Breast epithelium (tissue), 4 donors: ENCODE measurements at regions not wholly inside any gene's neighbourhood (a gene's known extent, or its start where the extent isn't known, plus 50 kb on each side); places are given as distances from the start of the nearest gene placed in this dataset.

ENCODE experiments used
- DNase-seq, 2 donors: peaks; one replicate each; pipeline ENCODE4 v3.0.0-alpha.2; 2019; ENCODE audit warnings: low spot score in 2 of 2
- H3K27ac ChIP-seq, 2 donors: fragments of 200-600 bp; sonication (generic) in 1 of 2; one replicate each; pipeline ENCODE4 v1.5.1; 2016 to 2019; ENCODE audit warnings: mild to moderate bottlenecking in 1 of 2
- H3K27me3 ChIP-seq, 2 donors: fragments of 200-600 bp; sonication (generic) in 1 of 2; one replicate each; pipeline versions ENCODE4 v1.5.1 to v1.6.0; 2017 to 2019; ENCODE audit warnings: control low read depth in 1 of 2, mild to moderate bottlenecking in 1 of 2
- H3K36me3 ChIP-seq: fragments of 200-600 bp; one replicate; pipeline ENCODE4 v1.5.1; 2019
- H3K4me1 ChIP-seq, 2 donors: fragments of 200-600 bp; sonication (generic); one replicate each; pipeline ENCODE4 v1.5.1; 2016 to 2019; ENCODE audit warnings: control low read depth in 1 of 2
- H3K4me3 ChIP-seq, 3 donors: fragments of 200-600 bp; sonication (generic); 1 replicate in 2 of 3; 2 replicates in 1 of 3; pipeline ENCODE4 v1.5.1; 2016 to 2019; ENCODE audit warnings: mild to moderate bottlenecking in 3 of 3, moderate library complexity in 2 of 3
- H3K9me3 ChIP-seq, 2 donors: fragments of 200-600 bp; sonication (generic) in 1 of 2; one replicate each; pipeline ENCODE4 v1.5.1; 2016 to 2019; ENCODE audit warnings: control low read depth in 1 of 2
- CTCF ChIP-seq, 3 donors: fragments of 450-650 bp; IDR thresholded peaks; one replicate each; pipeline ENCODE4 v1.5.1; 2016 to 2017; ENCODE audit warnings: antibody characterized with exemption in 3 of 3, mild to moderate bottlenecking in 3 of 3, moderate library complexity in 3 of 3
- POLR2A ChIP-seq: fragments of 450-650 bp; IDR thresholded peaks from one replicate; pipeline ENCODE4 v1.6.1; 2016; ENCODE audit warnings: antibody characterized with exemption, mild to moderate bottlenecking, moderate library complexity
- POLR2AphosphoS5 ChIP-seq, 3 donors: sonication (generic); formaldehyde crosslinking; IDR thresholded peaks; one replicate each; pipeline ENCODE4 v1.6.1; 2017; ENCODE audit warnings: antibody characterized with exemption in 3 of 3
- intact Hi-C: fragments of 100-400 bp; cut with DNase I; formaldehyde crosslinking; loops from one replicate; pipeline ENCODE4 v1.15.1; 2023; ENCODE audit warnings: low total_unique reads

GRCh38 chrX:25819879-25820278 lies 318.3 kb upstream of the MAGEB18 start:
- Histone ChIP-seq H3K27me3 (no peaks in the 10 kb centered on the region), H3K4me1 (no peaks in the 10 kb centered on the region), H3K27ac (no peak overlapping the region), H3K36me3 (no peaks in the 10 kb centered on the region), H3K9me3 (no peaks in the 10 kb centered on the region), H3K4me3 (no peak overlapping the region)
- no peak for TF ChIP-seq POLR2AphosphoS5 (IDR thresholded peaks at IDR 0.05)
- no peak for TF ChIP-seq CTCF (IDR thresholded peaks at IDR 0.05)
- DNase-seq: no peak
- intact Hi-C loops: no loop called here

GRCh38 chrX:25851141-25851540 lies 287.0 kb upstream of the MAGEB18 start:
- no peak for TF ChIP-seq CTCF (IDR thresholded peaks at IDR 0.05)
- no peak for TF ChIP-seq POLR2A
- TF ChIP-seq POLR2AphosphoS5 (IDR thresholded peaks at IDR 0.05): no peak
- H3K4me3 ChIP-seq: no peak overlapping the region
- no peaks in the 10 kb centered on the region for H3K4me1 ChIP-seq
- H3K36me3 ChIP-seq: no peaks in the 10 kb centered on the region
- peaks cover 0 to 16% of the 10 kb centered on the region in 2 donors for H3K27me3 ChIP-seq
- H3K27ac ChIP-seq: no peak overlapping the region
- intact Hi-C loops: no loop called here
- DNase-seq: no peak
- no peaks in the 10 kb centered on the region for H3K9me3 ChIP-seq

- Histone ChIP-seq H3K4me3 (no peak overlapping the region), H3K36me3 (no peaks in the 10 kb centered on the region), H3K4me1 (no peaks in the 10 kb centered on the region), H3K9me3 (no peaks in the 10 kb centered on the region), H3K27ac (no peak overlapping the region), H3K27me3 (peaks cover 0 to 16% of the 10 kb centered on the region in 2 donors)
- intact Hi-C loops: no loop called here
- TF ChIP-seq POLR2A (no peak), POLR2AphosphoS5 (IDR thresholded peaks at IDR 0.05) (no peak), CTCF (IDR thresholded peaks at IDR 0.05) (no peak)
- no peak for DNase-seq
Observed at GRCh38 chrX:25853002-25853479, 285.1 kb upstream of the MAGEB18 start.

- no peak overlapping the region for H3K4me3 ChIP-seq
- no peak for TF ChIP-seq CTCF (IDR thresholded peaks at IDR 0.05)
- no peak overlapping the region for H3K27ac ChIP-seq
- H3K9me3 ChIP-seq: no peaks in the 10 kb centered on the region
- H3K4me1 ChIP-seq: no peaks in the 10 kb centered on the region
- no peak for DNase-seq
- H3K27me3 ChIP-seq: peaks cover 0 to 10% of the 10 kb centered on the region in 2 donors
- intact Hi-C loops: no loop called here
- H3K36me3 ChIP-seq: no peaks in the 10 kb centered on the region
Observed at GRCh38 chrX:25858273-25858880, 279.8 kb upstream of the MAGEB18 start.

GRCh38 chrX:25860322-25860721 lies 277.8 kb upstream of the MAGEB18 start:
- DNase-seq: no peak
- H3K4me1 ChIP-seq: no peaks in the 10 kb centered on the region
- no peaks in the 10 kb centered on the region for H3K36me3 ChIP-seq
- H3K27ac ChIP-seq: no peak overlapping the region
- H3K4me3 ChIP-seq: no peak overlapping the region
- intact Hi-C loops: no loop called here
- H3K9me3 ChIP-seq: no peaks in the 10 kb centered on the region
- H3K27me3 ChIP-seq: peaks cover 0 to 10% of the 10 kb centered on the region in 2 donors
- TF ChIP-seq CTCF (IDR thresholded peaks at IDR 0.05) (no peak), POLR2A (no peak), POLR2AphosphoS5 (IDR thresholded peaks at IDR 0.05) (no peak)
